ENCODE measurements at regions not wholly inside any gene's neighbourhood (a gene's known extent, or its start where the extent isn't known, plus 50 kb on each side); places are given as distances from the start of the nearest gene placed in this dataset.

GRCh38 chr12:41784957-41785356 lies 359.7 kb downstream of the GXYLT1 start:
- Histone ChIP-seq H3K4me3 (ENCODE audit: low read length) (no peak overlapping the region), H3K4me1 (ENCODE audit: control insufficient read depth, low read length) (no peaks in the 10 kb centered on the region), H3K79me2 (ENCODE audit: control insufficient read depth, low read length) (no peaks in the 10 kb centered on the region), H3K27me3 (ENCODE audit: control insufficient read depth, low read length) (no peaks in the 10 kb centered on the region), H3K9me2 (replicated peaks; ENCODE audit: control insufficient read depth, low read length) (no peaks in the 10 kb centered on the region), H3F3A (ENCODE audit: control insufficient read depth, insufficient read depth) (no peaks in the 10 kb centered on the region), H3K9me3 (ENCODE audit: control insufficient read depth, insufficient read depth, low read length) (no peaks in the 10 kb centered on the region), H3K27ac (ENCODE audit: low read depth, low read length) (no peak overlapping the region), H4K20me1 (ENCODE audit: control insufficient read depth, insufficient read depth, low read depth, low read length) (no peaks in the 10 kb centered on the region), H3K4me2 (ENCODE audit: low read length) (no peak overlapping the region), H3K36me3 (ENCODE audit: control insufficient read depth, low read length) (no peaks in the 10 kb centered on the region)
- TF ChIP-seq CTCF (IDR thresholded peaks at IDR 0.05; ENCODE audit: low read depth, low read length, poor library complexity, severe bottlenecking) (no peak), EZH2phosphoT487 (IDR thresholded peaks at IDR 0.05; ENCODE audit: borderline replicate concordance, low read length) (no peak)

DNA sequence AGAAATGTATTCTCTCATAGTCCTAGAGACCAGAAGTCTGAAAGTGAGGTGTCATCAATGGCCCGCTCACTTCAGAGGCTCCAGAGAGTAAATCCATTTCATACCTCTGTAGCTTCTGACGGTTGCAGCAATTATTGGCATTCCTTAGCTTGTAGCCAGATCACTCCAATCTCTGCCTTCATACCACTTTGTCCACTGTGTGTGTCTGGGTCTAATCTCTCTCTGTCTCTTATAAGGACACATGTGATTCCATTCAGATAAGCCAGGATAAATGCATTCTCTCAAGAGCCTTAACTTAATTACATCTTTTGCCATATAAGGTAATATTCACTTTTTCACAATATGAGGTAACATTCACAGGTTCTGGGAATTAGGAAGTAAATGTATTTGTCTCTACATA lies 365.7 kb downstream of the GXYLT1 start:
- TF ChIP-seq CTCF (IDR thresholded peaks at IDR 0.05; ENCODE audit: low read depth, low read length, poor library complexity, severe bottlenecking) (no peak), EZH2phosphoT487 (IDR thresholded peaks at IDR 0.05; ENCODE audit: borderline replicate concordance, low read length) (no peak)
- Histone ChIP-seq H3K27ac (ENCODE audit: low read depth, low read length) (no peak overlapping the region), H3K9me2 (replicated peaks; ENCODE audit: control insufficient read depth, low read length) (no peaks in the 10 kb centered on the region), H3K9me3 (ENCODE audit: control insufficient read depth, insufficient read depth, low read length) (no peaks in the 10 kb centered on the region), H3K27me3 (ENCODE audit: control insufficient read depth, low read length) (no peaks in the 10 kb centered on the region), H3K4me3 (ENCODE audit: low read length) (no peak overlapping the region), H3K79me2 (ENCODE audit: control insufficient read depth, low read length) (no peaks in the 10 kb centered on the region), H3K36me3 (ENCODE audit: control insufficient read depth, low read length) (no peaks in the 10 kb centered on the region), H3K4me1 (ENCODE audit: control insufficient read depth, low read length) (no peaks in the 10 kb centered on the region), H4K20me1 (ENCODE audit: control insufficient read depth, insufficient read depth, low read depth, low read length) (no peaks in the 10 kb centered on the region), H3F3A (ENCODE audit: control insufficient read depth, insufficient read depth) (no peaks in the 10 kb centered on the region), H3K4me2 (ENCODE audit: low read length) (no peak overlapping the region)

GRCh38 chr12:41777064-41777790 lies 367.4 kb downstream of the GXYLT1 start:
- Histone ChIP-seq H3K9me3 (ENCODE audit: control insufficient read depth, insufficient read depth, low read length) (no peaks in the 10 kb centered on the region), H3K79me2 (ENCODE audit: control insufficient read depth, low read length) (no peaks in the 10 kb centered on the region), H3K4me3 (ENCODE audit: low read length) (no peak overlapping the region), H3K27me3 (ENCODE audit: control insufficient read depth, low read length) (no peaks in the 10 kb centered on the region), H3K9me2 (replicated peaks; ENCODE audit: control insufficient read depth, low read length) (no peaks in the 10 kb centered on the region), H3K4me1 (ENCODE audit: control insufficient read depth, low read length) (no peaks in the 10 kb centered on the region), H3K27ac (ENCODE audit: low read depth, low read length) (no peak overlapping the region), H4K20me1 (ENCODE audit: control insufficient read depth, insufficient read depth, low read depth, low read length) (no peaks in the 10 kb centered on the region), H3F3A (ENCODE audit: control insufficient read depth, insufficient read depth) (no peaks in the 10 kb centered on the region), H3K36me3 (ENCODE audit: control insufficient read depth, low read length) (no peaks in the 10 kb centered on the region), H3K4me2 (ENCODE audit: low read length) (no peak overlapping the region)
- TF ChIP-seq CTCF (IDR thresholded peaks at IDR 0.05; ENCODE audit: low read depth, low read length, poor library complexity, severe bottlenecking) (no peak), EZH2phosphoT487 (IDR thresholded peaks at IDR 0.05; ENCODE audit: borderline replicate concordance, low read length) (no peak)

Data from DOHH2 (cell line).